B cell (primary cell): ENCODE measurements at regions not wholly inside any gene's neighbourhood (a gene's known extent, or its start where the extent isn't known, plus 50 kb on each side); places are given as distances from the start of the nearest gene placed in this dataset.

ENCODE experiments used
- ATAC-seq: fragments of 200-7000 bp; cut with Tn5 transposase; one replicate; pipeline ENCODE4 v1.10.0; 2021; ENCODE audit warnings: low read depth, mild to moderate bottlenecking, moderate number of reproducible peaks, moderate library complexity
- CTCF ChIA-PET: fragments of 350-600 bp; sonication (Branson Sonifier 250); formaldehyde crosslinking; loops from one replicate; lab custom pipeline; 2021; ENCODE audit warnings: antibody characterized with exemption, inconsistent platforms; lab: Charles Lee
- POLR2A ChIA-PET: fragments of 350-600 bp; sonication (Branson Sonifier 250); formaldehyde crosslinking; loops from one replicate; lab custom pipeline; 2021; ENCODE audit warnings: antibody characterized with exemption; lab: Charles Lee
- DNase-seq: peaks from one replicate; pipeline ENCODE4 v3.0.0; 2013
- H2AFZ ChIP-seq: 2 replicates; pipeline ENCODE4 v1.6.1; 2012; ENCODE audit warnings: mild to moderate bottlenecking, low read depth, low read length; ENCODE audit not compliant: insufficient read depth, poor library complexity, severe bottlenecking
- H3K27ac ChIP-seq, 2 donors: 1 replicate in 1 of 2; 2 replicates in 1 of 2; pipeline ENCODE4 v1.5.1; 2012 to 2013; ENCODE audit warnings: low read length in 2 of 2, mild to moderate bottlenecking in 2 of 2, moderate library complexity in 1 of 2
- H3K27me3 ChIP-seq, 4 experiments: fragments of 200-600 bp in 1 of 4; sonication (generic) in 1 of 4; replicated peaks in 1 of 4; 1 replicate in 2 of 4; 2 replicates in 2 of 4; pipeline versions ENCODE4 v1.6.1 to v1.7.0; 2013 to 2016; ENCODE audit warnings: low read length in 3 of 4, mild to moderate bottlenecking in 2 of 4, mixed read lengths in 1 of 4, moderate library complexity in 1 of 4; ENCODE audit not compliant: insufficient read depth in 4 of 4, control insufficient read depth in 3 of 4; ENCODE audit errors: control extremely low read depth in 1 of 4
- H3K36me3 ChIP-seq, 2 experiments: replicated peaks in 1 of 2; 1 replicate in 1 of 2; 2 replicates in 1 of 2; pipeline versions ENCODE4 v1.6.1 to v1.7.1; 2013; ENCODE audit warnings: low read length in 1 of 2; ENCODE audit not compliant: insufficient read depth in 2 of 2, control insufficient read depth in 1 of 2; ENCODE audit errors: control extremely low read depth in 1 of 2, extremely low read depth in 1 of 2
- H3K4me1 ChIP-seq, 2 donors: fragments of 200-600 bp in 1 of 2; sonication (generic) in 1 of 2; 1 replicate in 1 of 2; 2 replicates in 1 of 2; pipeline versions ENCODE4 v1.5.1 to v1.6.1; 2013 to 2017; ENCODE audit warnings: low read length in 2 of 2; ENCODE audit not compliant: control insufficient read depth in 2 of 2, insufficient read depth in 2 of 2
- H3K4me2 ChIP-seq: replicated peaks from 2 replicates; pipeline ENCODE3; 2012; ENCODE audit warnings: mild to moderate bottlenecking, low read depth, low read length; ENCODE audit not compliant: poor library complexity, severe bottlenecking
- H3K4me3 ChIP-seq, 5 experiments: fragments of 200-600 bp in 1 of 5; sonication (generic) in 1 of 5; 1 replicate in 3 of 5; 2 replicates in 2 of 5; pipeline versions ENCODE4 v1.5.1 to v1.7.0; 2011 to 2016; ENCODE audit warnings: low read length in 4 of 5, mild to moderate bottlenecking in 4 of 5, low read depth in 2 of 5, control low read depth in 1 of 5, moderate library complexity in 1 of 5; ENCODE audit not compliant: insufficient read depth in 1 of 5; ENCODE audit errors: control extremely low read depth in 1 of 5, extremely low read depth in 1 of 5
- H3K79me2 ChIP-seq: fragments of 200-600 bp; sonication (generic); one replicate; pipeline ENCODE4 v1.6.0; 2016; ENCODE audit warnings: low read length; ENCODE audit not compliant: control insufficient read depth, insufficient read depth
- H3K9ac ChIP-seq: fragments of 200-600 bp; sonication (generic); 2 replicates; pipeline ENCODE4 v1.6.1; 2017; ENCODE audit warnings: mild to moderate bottlenecking, low read length, moderate library complexity
- H3K9me3 ChIP-seq, 3 donors: one replicate each; pipeline versions ENCODE4 v1.6.1 to v1.7.1; 2013; ENCODE audit warnings: low read length in 2 of 3; ENCODE audit not compliant: control insufficient read depth in 2 of 3, insufficient read depth in 1 of 3; ENCODE audit errors: control extremely low read depth in 1 of 3
- H4K20me1 ChIP-seq: 2 replicates; pipeline ENCODE4 v1.6.0; 2012; ENCODE audit warnings: mild to moderate bottlenecking, low read length; ENCODE audit not compliant: insufficient read depth, control insufficient read depth, poor library complexity, severe bottlenecking
- H3K27ac Mint-ChIP-seq: one replicate; pipeline ENCODE4 v1.8.0; 2021; ENCODE audit warnings: mixed read lengths
- H3K27me3 Mint-ChIP-seq: one replicate; pipeline ENCODE4 v1.8.0; 2021; ENCODE audit warnings: mixed read lengths
- H3K4me1 Mint-ChIP-seq: one replicate; pipeline ENCODE4 v1.8.0; 2021; ENCODE audit warnings: mixed read lengths
- H3K4me3 Mint-ChIP-seq: one replicate; pipeline ENCODE4 v1.8.0; 2021; ENCODE audit warnings: mixed read lengths
- H3K9me3 Mint-ChIP-seq: one replicate; pipeline ENCODE4 v1.8.0; 2022; ENCODE audit warnings: mixed read lengths; ENCODE audit not compliant: insufficient read depth
- EZH2 ChIP-seq: IDR thresholded peaks from 2 replicates; pipeline ENCODE4 v1.6.1; 2012; ENCODE audit warnings: borderline replicate concordance, low read depth, mild to moderate bottlenecking, moderate library complexity, low read length; ENCODE audit not compliant: insufficient read depth, poor library complexity, severe bottlenecking
- WGBS: methylation state at CpG from one replicate; pipeline ENCODE4 v1.1.5; 2013; ENCODE audit warnings: missing lambda C conversion rate; ENCODE audit not compliant: insufficient coverage; 5-methylcytosine and 5-hydroxymethylcytosine counted together
- intact Hi-C: fragments of 100-400 bp; cut with micrococcal nuclease; formaldehyde crosslinking; loops from one replicate; pipeline ENCODE4 v1.10.0; 2022
- TF ChIP-seq, protein P1 (sequence below): fragments of 200-600 bp; IDR thresholded peaks from one replicate; pipeline ENCODE4 v1.8.0; 2022; ENCODE audit warnings: antibody characterized with exemption, mild to moderate bottlenecking

DNA sequence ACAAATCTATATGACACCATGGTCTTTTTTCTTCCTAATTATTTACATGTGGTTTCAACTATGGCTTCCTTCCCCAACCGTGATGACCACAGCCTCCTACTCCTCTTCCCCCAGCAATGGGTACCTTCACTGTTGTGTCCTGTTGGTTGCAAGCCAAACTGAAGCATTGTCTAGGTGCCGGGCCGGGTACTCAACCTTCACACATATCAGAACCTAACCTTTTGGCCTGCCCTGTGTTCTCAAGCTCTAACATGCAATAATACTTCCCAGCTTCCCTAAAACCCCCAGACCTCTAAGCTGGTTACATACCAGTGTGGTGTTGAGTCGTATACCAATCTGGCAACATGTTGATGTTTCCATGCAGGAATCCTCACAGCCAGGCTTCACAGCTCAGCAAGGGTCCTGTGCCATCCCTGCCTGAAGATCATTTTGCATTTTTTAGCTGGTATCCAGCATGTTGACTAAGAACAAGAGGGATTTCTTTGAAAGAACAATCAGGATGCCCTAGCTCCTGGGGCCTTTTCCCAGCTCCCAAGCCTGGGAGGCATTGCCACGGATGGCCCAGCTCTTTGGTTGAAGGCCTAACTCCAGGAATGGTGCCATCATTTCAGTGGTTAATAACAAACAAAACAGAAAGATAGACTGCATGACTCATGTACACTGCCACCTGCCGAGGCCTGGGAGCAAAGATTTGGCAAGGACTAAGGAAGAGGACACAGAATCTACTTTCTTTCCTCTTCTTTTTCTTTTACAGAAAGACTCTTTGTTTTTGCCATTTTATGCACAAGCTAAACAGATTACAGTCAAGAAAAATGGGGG lies 373.7 kb upstream of the SALL1 start:
- H3K27ac Mint-ChIP-seq, result no peak overlapping the region
- intact Hi-C loops, result no loop called here
- Histone ChIP-seq H3K36me3 (no peaks in the 10 kb centered on the region), H4K20me1 (no peaks in the 10 kb centered on the region), H3K4me3 (no peak overlapping the region), H3K9ac (no peak overlapping the region), H3K9me3 (peaks cover 0 to 8% (median 0%) of the 10 kb centered on the region in 3 donors), H3K27me3 (no peaks in the 10 kb centered on the region), H3K4me1 (no peaks in the 10 kb centered on the region), H3K79me2 (no peaks in the 10 kb centered on the region), H2AFZ (no peak overlapping the region), H3K27ac (no peak overlapping the region), H3K4me2 (no peak overlapping the region)
- no peak for TF ChIP-seq EZH2
- TF ChIP-seq, protein P1, sequence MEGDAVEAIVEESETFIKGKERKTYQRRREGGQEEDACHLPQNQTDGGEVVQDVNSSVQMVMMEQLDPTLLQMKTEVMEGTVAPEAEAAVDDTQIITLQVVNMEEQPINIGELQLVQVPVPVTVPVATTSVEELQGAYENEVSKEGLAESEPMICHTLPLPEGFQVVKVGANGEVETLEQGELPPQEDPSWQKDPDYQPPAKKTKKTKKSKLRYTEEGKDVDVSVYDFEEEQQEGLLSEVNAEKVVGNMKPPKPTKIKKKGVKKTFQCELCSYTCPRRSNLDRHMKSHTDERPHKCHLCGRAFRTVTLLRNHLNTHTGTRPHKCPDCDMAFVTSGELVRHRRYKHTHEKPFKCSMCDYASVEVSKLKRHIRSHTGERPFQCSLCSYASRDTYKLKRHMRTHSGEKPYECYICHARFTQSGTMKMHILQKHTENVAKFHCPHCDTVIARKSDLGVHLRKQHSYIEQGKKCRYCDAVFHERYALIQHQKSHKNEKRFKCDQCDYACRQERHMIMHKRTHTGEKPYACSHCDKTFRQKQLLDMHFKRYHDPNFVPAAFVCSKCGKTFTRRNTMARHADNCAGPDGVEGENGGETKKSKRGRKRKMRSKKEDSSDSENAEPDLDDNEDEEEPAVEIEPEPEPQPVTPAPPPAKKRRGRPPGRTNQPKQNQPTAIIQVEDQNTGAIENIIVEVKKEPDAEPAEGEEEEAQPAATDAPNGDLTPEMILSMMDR, result no peak
- WGBS, result 57% methylated on average over 6 of the region's 6 CpGs
- ChIA-PET POLR2A (no interaction called here), CTCF (no interaction called here)
- DNase-seq (no peak), ATAC-seq (no peak)
- no peaks in the 10 kb centered on the region for H3K4me1 Mint-ChIP-seq
- no peak overlapping the region for H3K4me3 Mint-ChIP-seq
- H3K9me3 Mint-ChIP-seq, result peaks cover 4% of the 10 kb centered on the region
- no peaks in the 10 kb centered on the region for H3K27me3 Mint-ChIP-seq

GRCh38 chr16:51524070-51524469 lies 373.0 kb upstream of the SALL1 start:
- H3K9me3 Mint-ChIP-seq, result peaks cover 4% of the 10 kb centered on the region

More at GRCh38 chr16:51524070-51524469, 373.0 kb upstream of the SALL1 start:
- Histone ChIP-seq H2AFZ (no peak overlapping the region), H3K4me3 (no peak overlapping the region), H4K20me1 (no peaks in the 10 kb centered on the region), H3K4me1 (no peaks in the 10 kb centered on the region), H3K27ac (no peak overlapping the region), H3K36me3 (no peaks in the 10 kb centered on the region), H3K9me3 (peaks cover 0 to 8% (median 0%) of the 10 kb centered on the region in 3 donors), H3K9ac (no peak overlapping the region), H3K4me2 (no peak overlapping the region), H3K27me3 (no peaks in the 10 kb centered on the region), H3K79me2 (no peaks in the 10 kb centered on the region)
- no peaks in the 10 kb centered on the region for H3K27me3 Mint-ChIP-seq
- ChIA-PET POLR2A (no interaction called here), CTCF (no interaction called here)
- ATAC-seq (no peak), DNase-seq (no peak)
- TF ChIP-seq, protein P1, result no peak
- no peak for TF ChIP-seq EZH2
- no peak overlapping the region for H3K4me3 Mint-ChIP-seq
- intact Hi-C loops, result no loop called here
- WGBS, result 67% methylated on average over 1 of the region's 4 CpGs
- H3K27ac Mint-ChIP-seq, result no peak overlapping the region
- H3K4me1 Mint-ChIP-seq, result no peaks in the 10 kb centered on the region
